HEK293 (cell line): ENCODE measurements at regions not wholly inside any gene's neighbourhood (a gene's known extent, or its start where the extent isn't known, plus 50 kb on each side); places are given as distances from the start of the nearest gene placed in this dataset.

Source experiments
- BCL11A ChIP-seq: fragments of 450-650 bp; formaldehyde crosslinking; IDR thresholded peaks from 2 replicates; pipeline ENCODE4 v1.5.1; 2016; ENCODE audit warnings: low read depth, missing biosample characterization, missing genetic modification characterization
- BCL11B ChIP-seq: fragments of 450-650 bp; formaldehyde crosslinking; IDR thresholded peaks from 2 replicates; pipeline ENCODE4 v1.5.1; 2016; ENCODE audit warnings: low read depth, missing biosample characterization, missing genetic modification characterization
- GLI4 ChIP-seq: fragments of 450-650 bp; formaldehyde crosslinking; IDR thresholded peaks from 2 replicates; pipeline ENCODE4 v1.5.1; 2016; ENCODE audit warnings: missing biosample characterization, missing genetic modification characterization
- HOXC10 ChIP-seq: sonication (generic); formaldehyde crosslinking; IDR thresholded peaks from 2 replicates; pipeline ENCODE4 v1.8.1; 2023; ENCODE audit warnings: mild to moderate bottlenecking, missing genetic modification reagents
- IKZF3 ChIP-seq: fragments of 450-650 bp; IDR thresholded peaks from 2 replicates; pipeline ENCODE4 v1.5.0; 2018; ENCODE audit warnings: missing biosample characterization, mild to moderate bottlenecking, missing genetic modification characterization, moderate library complexity
- KLF17 ChIP-seq: fragments of 450-650 bp; formaldehyde crosslinking; IDR thresholded peaks from 2 replicates; pipeline ENCODE4 v1.5.1; 2016; ENCODE audit warnings: missing biosample characterization, missing genetic modification characterization
- KLF9 ChIP-seq: fragments of 450-650 bp; formaldehyde crosslinking; IDR thresholded peaks from 2 replicates; pipeline ENCODE4 v1.5.1; 2016; ENCODE audit warnings: missing biosample characterization, missing genetic modification characterization, low read depth
- OVOL3 ChIP-seq: fragments of 450-650 bp; formaldehyde crosslinking; IDR thresholded peaks from 2 replicates; pipeline ENCODE4 v1.5.1; 2016; ENCODE audit warnings: missing biosample characterization, missing genetic modification characterization
- SALL2 ChIP-seq: fragments of 450-650 bp; formaldehyde crosslinking; IDR thresholded peaks from 2 replicates; pipeline ENCODE4 v1.5.0; 2017; ENCODE audit warnings: missing biosample characterization, mild to moderate bottlenecking, missing genetic modification characterization, borderline replicate concordance
- SP3 ChIP-seq: fragments of 450-650 bp; formaldehyde crosslinking; IDR thresholded peaks from 2 replicates; pipeline ENCODE4 v1.5.1; 2016; ENCODE audit warnings: missing biosample characterization, missing genetic modification characterization
- SP7 ChIP-seq: fragments of 450-650 bp; formaldehyde crosslinking; IDR thresholded peaks from 2 replicates; pipeline ENCODE4 v1.5.1; 2016; ENCODE audit warnings: missing biosample characterization, missing genetic modification characterization
- ZBTB8A ChIP-seq: fragments of 450-650 bp; formaldehyde crosslinking; IDR thresholded peaks from 2 replicates; pipeline ENCODE4 v1.5.1; 2016; ENCODE audit warnings: missing biosample characterization, missing genetic modification characterization
- ZEB2 ChIP-seq: fragments of 450-650 bp; formaldehyde crosslinking; IDR thresholded peaks from 2 replicates; pipeline ENCODE4 v1.5.1; 2016; ENCODE audit warnings: missing biosample characterization, missing genetic modification characterization
- ZNF112 ChIP-seq: fragments of 450-650 bp; formaldehyde crosslinking; IDR thresholded peaks from 2 replicates; pipeline ENCODE4 v1.5.0; 2017; ENCODE audit warnings: missing biosample characterization, missing genetic modification characterization
- ZNF157 ChIP-seq: fragments of 450-650 bp; formaldehyde crosslinking; IDR thresholded peaks from 2 replicates; pipeline ENCODE4 v1.5.1; 2016; ENCODE audit warnings: missing biosample characterization, missing genetic modification characterization
- ZNF18 ChIP-seq: fragments of 450-650 bp; formaldehyde crosslinking; IDR thresholded peaks from 2 replicates; pipeline ENCODE4 v1.5.1; 2016; ENCODE audit warnings: missing biosample characterization, missing genetic modification characterization
- ZNF184 ChIP-seq: fragments of 450-650 bp; IDR thresholded peaks from 2 replicates; pipeline ENCODE4 v1.5.1; 2018; ENCODE audit warnings: missing biosample characterization, mild to moderate bottlenecking, missing genetic modification characterization
- ZNF19 ChIP-seq: fragments of 450-650 bp; formaldehyde crosslinking; IDR thresholded peaks from 2 replicates; pipeline ENCODE4; 2016; ENCODE audit warnings: missing biosample characterization, missing genetic modification characterization, low read depth
- ZNF202 ChIP-seq: fragments of 450-650 bp; formaldehyde crosslinking; IDR thresholded peaks from 2 replicates; pipeline ENCODE4 v1.5.1; 2016; ENCODE audit warnings: missing biosample characterization, missing genetic modification characterization, borderline replicate concordance
- ZNF214 ChIP-seq: fragments of 450-650 bp; formaldehyde crosslinking; IDR thresholded peaks from 2 replicates; pipeline ENCODE4 v1.5.1; 2017; ENCODE audit warnings: missing biosample characterization, mild to moderate bottlenecking, missing genetic modification characterization, borderline replicate concordance
- ZNF221 ChIP-seq: fragments of 450-650 bp; formaldehyde crosslinking; IDR thresholded peaks from 2 replicates; pipeline ENCODE4 v1.5.1; 2017; ENCODE audit warnings: missing biosample characterization, missing genetic modification characterization, borderline replicate concordance
- ZNF223 ChIP-seq: fragments of 450-650 bp; formaldehyde crosslinking; IDR thresholded peaks from 2 replicates; pipeline ENCODE4 v1.5.1; 2016; ENCODE audit warnings: missing biosample characterization, missing genetic modification characterization
- ZNF292 ChIP-seq: fragments of 450-650 bp; formaldehyde crosslinking; IDR thresholded peaks from 2 replicates; pipeline ENCODE4 v1.5.1; 2016; ENCODE audit warnings: low read depth, missing biosample characterization, missing genetic modification characterization, borderline replicate concordance
- ZNF324 ChIP-seq: fragments of 450-650 bp; formaldehyde crosslinking; IDR thresholded peaks from 2 replicates; pipeline ENCODE4 v1.5.1; 2016; ENCODE audit warnings: missing biosample characterization, missing genetic modification characterization
- ZNF350 ChIP-seq: fragments of 450-650 bp; formaldehyde crosslinking; IDR thresholded peaks from 2 replicates; pipeline ENCODE4 v1.5.0; 2017; ENCODE audit warnings: missing biosample characterization, mild to moderate bottlenecking, missing genetic modification characterization
- ZNF37A ChIP-seq: fragments of 450-650 bp; IDR thresholded peaks from 2 replicates; pipeline ENCODE4 v1.5.1; 2018; ENCODE audit warnings: missing biosample characterization, missing genetic modification characterization
- ZNF398 ChIP-seq: fragments of 450-650 bp; formaldehyde crosslinking; IDR thresholded peaks from 2 replicates; pipeline ENCODE4 v1.5.1; 2017; ENCODE audit warnings: missing biosample characterization, missing genetic modification characterization
- ZNF426 ChIP-seq: fragments of 450-650 bp; formaldehyde crosslinking; IDR thresholded peaks from 2 replicates; pipeline ENCODE4 v1.5.1; 2017; ENCODE audit warnings: missing biosample characterization, missing genetic modification characterization, mild to moderate bottlenecking, inconsistent platforms, moderate library complexity
- ZNF514 ChIP-seq: fragments of 450-650 bp; formaldehyde crosslinking; IDR thresholded peaks from 2 replicates; pipeline ENCODE4 v1.5.1; 2016; ENCODE audit warnings: missing biosample characterization, missing genetic modification characterization
- ZNF530 ChIP-seq: fragments of 450-650 bp; formaldehyde crosslinking; IDR thresholded peaks from 2 replicates; pipeline ENCODE4 v1.5.1; 2016; ENCODE audit warnings: low read depth, missing biosample characterization, missing genetic modification characterization
- ZNF548 ChIP-seq: fragments of 450-650 bp; formaldehyde crosslinking; IDR thresholded peaks from 2 replicates; pipeline ENCODE4 v1.5.1; 2016; ENCODE audit warnings: missing biosample characterization, missing genetic modification characterization
- ZNF555 ChIP-seq: fragments of 450-650 bp; formaldehyde crosslinking; conservative IDR thresholded peaks from 2 replicates; pipeline ENCODE4 v1.5.1; 2017; ENCODE audit warnings: missing biosample characterization, mild to moderate bottlenecking, missing genetic modification characterization, inconsistent platforms
- ZNF658 ChIP-seq: fragments of 450-650 bp; formaldehyde crosslinking; IDR thresholded peaks from 2 replicates; pipeline ENCODE4; 2016; ENCODE audit warnings: missing biosample characterization, missing genetic modification characterization
- ZNF664 ChIP-seq: fragments of 450-650 bp; formaldehyde crosslinking; IDR thresholded peaks from 2 replicates; pipeline ENCODE4 v1.5.1; 2016; ENCODE audit warnings: missing biosample characterization, missing genetic modification characterization
- ZNF777 ChIP-seq: fragments of 450-650 bp; formaldehyde crosslinking; IDR thresholded peaks from 2 replicates; pipeline ENCODE4 v1.5.1; 2017; ENCODE audit warnings: missing biosample characterization, missing genetic modification characterization, borderline replicate concordance
- ZNF792 ChIP-seq: fragments of 450-650 bp; formaldehyde crosslinking; IDR thresholded peaks from 2 replicates; pipeline ENCODE4 v1.5.1; 2016; ENCODE audit warnings: missing biosample characterization, missing genetic modification characterization
- ZXDB ChIP-seq: fragments of 450-650 bp; formaldehyde crosslinking; IDR thresholded peaks from 2 replicates; pipeline ENCODE4 v1.5.1; 2016; ENCODE audit warnings: missing biosample characterization, missing genetic modification characterization
- TF ChIP-seq, protein P1 (sequence below): fragments of 450-650 bp; formaldehyde crosslinking; IDR thresholded peaks from 2 replicates; pipeline ENCODE4 v1.5.1; 2016; ENCODE audit warnings: missing biosample characterization, missing genetic modification characterization

DNA sequence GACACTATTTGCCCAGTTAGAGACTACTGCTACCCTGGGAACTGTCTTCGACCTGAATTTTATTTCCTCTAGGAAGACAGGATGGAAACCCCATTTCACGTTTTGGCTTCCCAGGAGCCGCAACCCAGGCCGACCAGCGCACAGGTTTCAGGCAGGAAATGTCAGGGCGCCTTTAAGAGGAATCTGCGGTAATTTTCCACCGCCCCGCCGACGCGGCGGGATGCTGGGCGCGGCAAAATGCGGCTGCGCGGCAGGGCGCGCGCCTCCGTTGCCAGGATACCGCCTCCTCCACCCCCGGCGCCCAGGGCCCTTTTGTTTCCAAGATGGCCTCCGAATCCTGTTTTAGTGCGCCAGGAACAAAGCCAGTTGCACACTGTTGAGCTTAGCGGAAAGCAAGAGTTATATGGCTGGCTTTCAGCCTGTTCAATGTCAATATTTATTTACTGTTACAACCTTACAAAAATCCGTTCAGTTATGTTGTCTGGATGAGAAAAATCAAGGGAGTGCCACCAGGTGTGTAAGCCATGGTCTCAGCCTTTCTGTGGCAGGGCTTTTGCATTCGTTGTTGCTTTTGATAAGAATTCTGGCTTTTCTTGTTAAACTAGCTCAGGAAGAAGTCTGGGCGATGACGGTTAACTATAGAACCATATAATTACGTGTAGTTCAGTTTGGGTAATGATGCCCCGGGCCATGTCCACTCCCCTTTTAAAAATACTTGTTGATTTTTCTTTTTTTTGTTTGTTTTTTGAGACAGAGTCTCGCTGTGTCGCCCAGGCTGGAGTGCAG, 79.7 kb upstream of the CHD2 start (continued):
- TF ChIP-seq ZNF398 (tag by site-specific recombination) (no peak), ZNF37A (tag by site-specific recombination) (no peak), SP3 (tag by site-specific recombination) (peak; percentile 27; the same call in 1 of the 2 replicates), ZNF19 (tag by site-specific recombination) (no peak), ZNF548 (tag by site-specific recombination) (no peak), ZNF157 (tag by site-specific recombination) (no peak), GLI4 (tag by site-specific recombination) (no peak), BCL11A (tag by site-specific recombination) (no peak), ZNF324 (tag by site-specific recombination) (0 out of 2 replicates have a peak, but pooled peaks have one; percentile 5), ZBTB8A (peak; percentile 58), IKZF3 (tag by site-specific recombination) (peak; percentile 90), SP7 (tag by site-specific recombination) (peak; percentile 43; the same call in 1 of the 2 replicates), ZNF792 (no peak), ZNF184 (tag by site-specific recombination) (no peak), ZNF658 (tag by site-specific recombination) (no peak), ZEB2 (peak; percentile 45; the same call in 1 of the 2 replicates), SALL2 (tag by site-specific recombination) (no peak), ZNF18 (tag by site-specific recombination) (no peak), ZNF530 (tag by site-specific recombination) (no peak), BCL11B (tag by site-specific recombination) (no peak), ZNF223 (tag by site-specific recombination) (no peak), ZXDB (tag by site-specific recombination) (peak; percentile 50), ZNF350 (tag by site-specific recombination) (no peak), ZNF202 (tag by site-specific recombination) (no peak), ZNF214 (tag by site-specific recombination) (no peak), OVOL3 (tag by site-specific recombination) (no peak), ZNF777 (tag by site-specific recombination) (no peak), KLF9 (tag by site-specific recombination) (no peak), ZNF664 (no peak), ZNF426 (tag by site-specific recombination) (no peak), HOXC10 (CRISPR knock-in tag) (no peak), ZNF221 (tag by site-specific recombination) (no peak), ZNF112 (tag by site-specific recombination) (no peak), ZNF555 (tag by site-specific recombination) (no peak), ZNF292 (tag by site-specific recombination) (no peak), ZNF514 (tag by site-specific recombination) (no peak), KLF17 (tag by site-specific recombination) (no peak)
- TF ChIP-seq, protein P1, sequence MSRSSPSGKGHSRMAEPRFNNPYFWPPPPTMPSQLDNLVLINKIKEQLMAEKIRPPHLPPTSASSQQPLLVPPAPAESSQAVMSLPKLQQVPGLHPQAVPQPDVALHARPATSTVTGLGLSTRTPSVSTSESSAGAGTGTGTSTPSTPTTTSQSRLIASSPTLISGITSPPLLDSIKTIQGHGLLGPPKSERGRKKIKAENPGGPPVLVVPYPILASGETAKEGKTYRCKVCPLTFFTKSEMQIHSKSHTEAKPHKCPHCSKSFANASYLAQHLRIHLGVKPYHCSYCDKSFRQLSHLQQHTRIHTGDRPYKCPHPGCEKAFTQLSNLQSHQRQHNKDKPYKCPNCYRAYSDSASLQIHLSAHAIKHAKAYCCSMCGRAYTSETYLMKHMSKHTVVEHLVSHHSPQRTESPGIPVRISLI (tag by site-specific recombination): no peak
